ENCODE measurements at regions not wholly inside any gene's neighbourhood (a gene's known extent, or its start where the extent isn't known, plus 50 kb on each side); places are given as distances from the start of the nearest gene placed in this dataset.

GRCh38 chr2:129879614-129880180 lies 99.8 kb upstream of the RAB6C start:
- no peak for DNase-seq

- DNase-seq = no peak
Observed at GRCh38 chr2:129880309-129880708, 99.2 kb upstream of the RAB6C start.

- no peak for DNase-seq
Observed at GRCh38 chr2:129880971-129881370, 98.5 kb upstream of the RAB6C start.

GRCh38 chr2:129881786-129882396 lies 97.6 kb upstream of the RAB6C start:
- no peak for DNase-seq

- DNase-seq = no peak
Observed at GRCh38 chr2:129882476-129882875, 97.0 kb upstream of the RAB6C start.

- DNase-seq = no peak
Observed at GRCh38 chr2:129883121-129883520, 96.3 kb upstream of the RAB6C start.

GRCh38 chr2:129884221-129884786 lies 95.2 kb upstream of the RAB6C start:
- no peak for DNase-seq

- no peak for DNase-seq
Observed at GRCh38 chr2:129885735-129886134, 93.7 kb upstream of the RAB6C start.

GRCh38 chr2:129887688-129888266 lies 91.7 kb upstream of the RAB6C start:
- DNase-seq = no peak

- DNase-seq = no peak
Observed at GRCh38 chr2:129888461-129888860, 91.0 kb upstream of the RAB6C start.

GRCh38 chr2:129888896-129889295 lies 90.6 kb upstream of the RAB6C start:
- DNase-seq = no peak

GRCh38 chr2:129891341-129892320 lies 87.8 kb upstream of the RAB6C start:
- no peak for DNase-seq

- no peak for DNase-seq
Observed at GRCh38 chr2:129892360-129892759, 87.1 kb upstream of the RAB6C start.

GRCh38 chr2:129892773-129893172 lies 86.7 kb upstream of the RAB6C start:
- no peak for DNase-seq

GRCh38 chr2:129893244-129893643 lies 86.2 kb upstream of the RAB6C start:
- no peak for DNase-seq

GRCh38 chr2:129894616-129895015 lies 84.8 kb upstream of the RAB6C start:
- no peak for DNase-seq

- DNase-seq = no peak
Observed at GRCh38 chr2:129895061-129895460, 84.4 kb upstream of the RAB6C start.

GRCh38 chr2:129895526-129896082 lies 83.9 kb upstream of the RAB6C start:
- DNase-seq = no peak

GRCh38 chr2:129896226-129897100 lies 83.0 kb upstream of the RAB6C start:
- DNase-seq = no peak

GRCh38 chr2:129901754-129902415 lies 77.6 kb upstream of the RAB6C start:
- no peak for DNase-seq

Data from NCI-H345 (cell line).